Activated gamma-delta T cell (primary cell): ENCODE measurements at regions not wholly inside any gene's neighbourhood (a gene's known extent, or its start where the extent isn't known, plus 50 kb on each side); places are given as distances from the start of the nearest gene placed in this dataset.

Source experiments
- DNase-seq: peaks from one replicate; lab custom pipeline; 2025; lab: John Stamatoyannopoulos, UW

DNA sequence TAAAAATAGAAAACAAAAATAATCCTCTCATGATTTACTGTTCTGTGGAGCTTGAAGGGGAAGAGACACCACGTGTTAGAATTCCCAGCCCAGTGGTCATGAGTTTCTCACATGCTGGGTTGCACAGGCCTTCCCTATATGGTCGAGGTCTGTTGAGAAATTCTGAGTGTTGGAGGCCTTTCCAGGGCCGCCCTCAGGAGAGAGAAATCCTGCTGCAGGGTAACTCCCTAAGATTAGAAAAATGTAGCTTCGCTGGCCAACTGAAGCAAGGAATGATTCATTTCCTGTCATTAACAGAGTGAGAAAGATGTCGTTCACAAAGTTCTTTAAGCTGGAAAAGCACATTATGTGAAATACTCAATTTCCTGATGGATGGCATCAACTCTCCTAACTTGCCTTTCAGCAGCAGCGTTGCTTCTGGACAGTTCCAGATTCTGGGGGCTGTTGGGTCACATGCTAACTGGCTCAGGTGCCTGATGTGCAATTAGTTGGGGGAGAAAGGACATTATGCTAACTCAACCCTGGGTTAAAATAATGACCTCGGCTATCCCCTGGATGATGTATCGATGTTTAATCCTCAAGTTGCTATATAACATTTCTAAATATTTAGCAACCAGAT, 104.8 kb upstream of the CD180 start:
- no peak for DNase-seq

DNA sequence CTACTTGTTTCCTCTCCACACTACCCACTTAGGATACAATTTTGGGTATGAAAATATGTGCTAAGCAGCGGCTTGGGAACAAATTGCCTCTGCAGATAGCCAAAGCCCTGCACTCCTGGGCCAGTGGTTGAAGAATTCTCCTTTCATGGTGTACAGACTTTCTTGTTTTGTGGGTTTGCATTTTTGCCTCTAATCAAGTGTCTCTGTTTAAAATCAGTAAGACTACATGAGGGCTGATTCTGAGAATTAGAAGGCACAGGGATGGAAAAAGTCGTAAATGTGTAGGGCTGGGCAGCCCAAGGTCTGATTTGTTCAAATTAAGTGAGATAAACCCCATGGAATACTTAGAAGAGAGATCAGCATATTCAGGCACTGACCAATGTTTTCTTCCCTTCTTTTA, 103.7 kb upstream of the CD180 start:
- no peak for DNase-seq

DNA sequence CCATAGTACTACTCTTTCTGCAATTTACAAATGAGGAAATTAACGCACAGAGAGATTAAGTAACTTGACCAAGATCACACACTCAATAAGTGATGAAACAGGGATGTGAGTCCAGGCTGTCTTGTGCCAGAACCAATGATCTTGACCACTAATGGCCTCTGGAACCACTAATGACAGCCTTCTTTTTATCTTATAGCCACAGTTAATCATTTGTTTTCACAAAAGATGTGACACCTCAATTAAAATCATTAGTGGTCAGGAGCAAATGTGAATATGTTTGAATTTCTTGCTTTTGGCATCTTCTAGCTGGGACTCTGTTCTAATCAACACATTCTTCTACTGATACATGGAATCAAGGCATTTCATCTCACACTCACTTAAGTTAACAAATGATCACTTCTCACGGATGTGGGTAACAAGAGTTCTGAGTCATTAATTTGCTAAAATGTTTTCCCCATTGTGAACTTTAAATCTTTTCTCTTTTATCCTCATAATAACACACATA, 102.7 kb upstream of the CD180 start:
- no peak for DNase-seq

DNA sequence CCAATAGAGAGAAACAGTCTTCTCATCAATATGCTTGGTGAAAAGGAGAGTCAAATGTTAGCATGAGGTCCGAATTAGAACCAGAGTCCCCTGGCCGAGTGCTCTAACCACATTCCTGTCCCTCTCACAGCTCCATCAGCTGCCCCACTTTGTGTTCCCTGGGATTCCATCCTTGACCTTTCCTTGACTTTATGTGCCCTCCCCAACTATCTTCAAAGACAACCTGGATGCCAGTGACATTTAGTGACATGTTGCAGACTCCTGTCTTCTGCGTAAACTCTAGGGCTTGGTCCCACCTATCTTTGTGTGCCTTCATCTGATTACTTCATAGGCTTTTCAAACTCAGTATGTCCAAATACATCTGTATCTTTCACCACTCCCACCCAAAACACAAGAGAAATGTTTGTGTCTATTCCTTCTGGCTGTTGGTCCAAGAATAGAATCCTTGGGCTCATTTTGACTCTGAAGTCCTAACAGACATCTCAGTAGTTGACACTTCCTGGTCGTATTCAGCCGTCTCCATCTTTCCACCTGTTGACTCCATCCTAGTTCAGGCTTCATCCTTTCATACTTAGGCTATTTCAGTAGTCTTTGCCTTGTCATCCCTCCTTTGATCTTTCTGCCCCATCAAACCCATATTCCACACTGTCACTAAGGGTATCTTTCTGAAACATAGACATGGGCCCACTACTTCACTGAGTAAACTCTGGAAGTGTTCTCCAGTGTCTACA, 101.4 kb upstream of the CD180 start:
- DNase-seq, result no peak

DNA sequence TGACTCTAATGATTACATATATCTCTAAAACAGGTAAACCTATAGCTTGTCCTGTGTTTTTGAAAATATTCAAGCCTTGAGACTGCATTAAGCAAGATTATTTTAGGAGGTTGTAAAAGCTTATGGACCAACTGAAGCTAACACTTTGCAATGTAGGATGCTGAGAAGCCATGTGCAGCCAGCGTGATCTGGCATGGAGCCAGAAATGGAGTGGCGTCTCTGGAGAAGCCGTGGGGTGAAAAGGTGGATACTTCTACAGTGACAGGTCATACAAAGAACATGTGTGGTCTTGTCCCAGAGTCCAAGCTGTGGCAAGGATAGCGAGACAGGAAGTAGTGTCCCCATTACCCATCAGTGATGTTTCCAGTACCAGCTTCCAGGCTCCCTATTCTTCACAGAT, 100.8 kb upstream of the CD180 start:
- no peak for DNase-seq

DNA sequence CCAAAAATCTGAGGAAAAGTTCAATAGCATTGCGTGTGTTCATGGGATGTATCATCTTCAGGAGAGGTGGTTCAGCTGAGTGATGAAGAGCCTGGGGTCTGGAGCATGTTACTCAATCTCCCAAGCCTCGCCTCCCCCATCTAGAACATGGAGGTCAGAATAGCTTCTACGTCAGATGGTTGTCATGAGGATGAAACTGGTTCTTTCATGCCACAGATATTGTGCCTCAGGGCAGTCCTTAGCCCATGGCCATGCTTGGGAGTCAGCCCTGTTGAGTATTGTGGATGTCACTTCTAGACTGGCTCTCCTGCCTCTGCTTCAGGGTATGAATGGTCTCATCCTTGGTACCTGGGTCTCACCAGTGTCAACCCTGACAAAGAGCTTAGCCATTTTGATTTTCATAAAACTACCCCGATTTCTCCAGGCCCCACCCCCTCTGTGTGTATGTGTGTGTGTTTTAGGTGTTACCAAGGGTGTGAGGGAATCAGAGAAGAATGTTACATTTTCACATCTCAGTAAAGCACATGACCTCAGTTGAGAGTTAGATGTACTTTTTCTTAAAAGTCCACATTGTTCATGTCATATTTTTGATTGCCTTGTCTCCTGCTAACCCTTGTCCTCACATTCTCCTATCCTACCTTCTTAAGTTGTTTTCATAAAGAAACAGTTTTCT, 97.8 kb upstream of the CD180 start:
- no peak for DNase-seq

DNA sequence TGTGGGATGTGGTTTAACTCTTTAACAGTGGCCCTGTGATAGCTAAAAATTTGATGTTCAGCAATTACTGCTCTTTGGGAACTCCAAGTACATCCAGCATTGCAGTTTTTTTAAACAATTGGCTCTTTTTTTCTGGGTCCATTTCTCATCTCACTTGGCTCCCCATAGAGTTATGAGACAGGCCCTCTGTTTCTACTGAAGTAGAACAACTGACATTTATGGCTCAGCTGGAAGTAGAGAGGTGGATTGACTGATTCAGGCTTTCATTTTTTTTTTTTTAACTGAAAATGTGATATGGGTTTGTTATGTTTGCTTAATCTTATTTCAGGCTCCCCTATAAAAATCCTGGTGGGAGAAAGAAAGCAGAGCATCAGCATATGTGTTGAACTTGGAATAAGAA, 96.6 kb upstream of the CD180 start:
- DNase-seq, result no peak

DNA sequence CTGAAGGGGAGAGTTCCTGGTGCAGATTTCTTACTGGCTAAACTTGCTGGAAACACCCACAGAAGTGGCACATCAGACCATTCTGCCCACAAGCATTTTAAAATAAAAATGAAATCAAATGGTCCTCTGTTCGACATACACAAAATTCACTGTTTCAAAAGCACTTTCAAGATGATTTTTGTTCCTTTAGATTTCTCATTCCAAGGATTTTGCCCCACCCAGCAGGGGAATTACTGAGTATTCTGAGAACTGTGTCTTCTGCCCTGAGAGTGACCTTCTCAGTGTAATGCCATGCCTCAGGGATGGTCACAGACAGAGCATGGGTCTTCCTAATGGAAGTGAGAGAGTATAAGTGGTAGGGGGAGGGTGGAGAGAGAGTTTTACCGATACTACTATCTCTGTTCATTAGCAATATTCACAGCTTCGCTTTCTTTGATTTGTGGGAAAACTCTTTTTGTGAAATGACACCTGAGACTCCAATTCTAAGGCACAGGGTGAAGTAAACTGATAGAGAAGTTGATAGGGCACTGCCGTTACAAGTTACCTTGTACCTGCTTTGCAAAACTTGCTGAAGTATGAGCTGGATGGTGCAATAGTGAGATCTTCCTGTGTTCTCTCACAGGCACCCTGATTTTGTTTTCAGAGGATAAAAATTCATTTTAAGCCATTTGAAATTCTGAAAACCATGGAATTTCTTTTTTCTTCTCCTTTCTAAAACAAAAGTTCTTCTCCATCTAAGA, 95.8 kb upstream of the CD180 start:
- DNase-seq, result no peak

DNA sequence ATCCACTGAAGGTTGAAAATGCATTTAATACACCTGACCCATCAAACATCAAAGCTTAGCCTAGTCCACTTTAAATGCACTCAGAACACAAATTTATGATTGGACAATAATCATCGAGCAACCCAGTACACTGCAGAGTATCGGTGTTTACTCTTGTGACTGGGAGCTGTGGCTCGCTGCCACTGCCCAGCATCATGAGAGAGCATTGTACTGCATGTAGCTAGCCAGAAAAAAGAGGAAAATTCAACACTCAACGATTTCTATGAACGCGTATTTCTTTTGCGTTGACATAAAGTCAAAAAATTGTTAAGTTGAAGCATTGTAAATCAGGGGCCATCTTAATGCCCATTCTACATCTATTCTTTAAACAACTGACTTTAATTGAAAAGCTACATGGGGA, 95.1 kb upstream of the CD180 start:
- DNase-seq, result no peak

DNA sequence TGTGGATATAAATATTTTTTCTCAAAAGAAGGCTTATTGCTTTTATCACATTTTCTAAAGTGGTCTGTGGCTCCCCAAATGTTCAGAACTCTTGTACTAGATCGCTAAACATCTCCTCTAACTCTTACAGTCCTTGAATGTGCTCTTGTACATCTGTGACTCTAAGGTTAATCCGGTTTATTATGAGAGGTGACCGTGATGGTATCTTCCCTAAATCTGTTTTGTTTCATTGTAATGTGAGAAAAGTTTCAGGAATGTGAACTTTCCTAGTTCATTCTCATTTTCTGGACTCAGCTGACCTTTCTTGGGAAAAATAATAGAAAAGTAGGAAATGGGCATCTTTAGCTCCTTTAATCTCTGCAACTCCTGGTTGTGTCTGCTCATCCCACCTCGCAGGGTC, 94.5 kb upstream of the CD180 start:
- no peak for DNase-seq

DNA sequence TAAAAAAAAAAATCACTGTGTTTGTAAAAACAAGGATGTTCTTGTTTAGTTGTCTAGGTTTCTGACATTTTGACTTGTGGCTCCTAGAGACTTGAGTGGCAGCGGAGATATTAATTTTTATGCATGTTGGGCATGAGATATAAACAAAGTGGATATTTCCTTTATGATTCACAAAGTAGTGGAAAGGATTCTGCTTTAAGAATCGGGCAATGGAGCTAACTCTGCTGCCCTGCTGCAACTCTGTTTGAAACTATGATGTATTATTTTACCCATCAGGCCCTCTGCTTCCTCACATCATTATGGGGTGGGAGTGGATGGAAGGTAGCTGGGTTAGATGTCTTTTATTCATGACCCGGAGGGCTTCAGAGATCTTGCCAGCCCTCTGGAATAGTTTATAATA, 94.1 kb upstream of the CD180 start:
- no peak for DNase-seq

DNA sequence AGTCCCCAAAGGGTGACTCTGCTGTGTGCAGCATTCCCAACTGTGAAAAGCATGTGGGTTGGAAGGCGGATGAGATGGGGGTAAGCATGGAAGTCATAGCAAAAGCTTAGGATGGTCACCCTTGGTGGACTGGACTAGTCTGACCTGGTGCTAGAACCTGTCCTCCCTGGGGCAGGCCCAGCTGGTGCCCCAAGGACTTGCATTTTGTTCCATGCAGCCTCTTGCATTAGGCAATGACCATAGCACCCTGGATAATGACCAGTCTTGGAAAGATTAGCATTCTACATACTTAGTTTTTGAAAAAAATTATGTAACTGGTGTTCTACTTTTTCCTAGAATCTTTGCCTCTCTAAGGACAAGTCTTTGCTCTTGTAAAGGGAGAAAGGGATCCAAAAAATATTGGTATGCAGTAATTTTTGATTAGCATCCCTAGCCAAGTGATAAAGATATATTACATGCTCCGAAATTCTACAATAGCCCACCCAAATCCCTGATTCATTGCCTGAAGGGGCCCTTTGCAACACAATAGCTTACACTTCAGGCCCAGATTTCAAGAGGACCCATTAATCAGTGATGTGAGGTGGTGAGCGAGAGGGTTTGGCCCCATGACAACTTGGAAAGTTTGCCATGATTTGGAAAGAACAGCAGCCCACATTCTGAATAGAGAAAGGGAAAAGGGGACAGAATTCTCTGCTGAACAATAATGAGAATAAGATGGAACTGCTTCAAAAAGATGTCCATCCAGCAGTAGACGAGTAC, 93.3 kb upstream of the CD180 start:
- no peak for DNase-seq

DNA sequence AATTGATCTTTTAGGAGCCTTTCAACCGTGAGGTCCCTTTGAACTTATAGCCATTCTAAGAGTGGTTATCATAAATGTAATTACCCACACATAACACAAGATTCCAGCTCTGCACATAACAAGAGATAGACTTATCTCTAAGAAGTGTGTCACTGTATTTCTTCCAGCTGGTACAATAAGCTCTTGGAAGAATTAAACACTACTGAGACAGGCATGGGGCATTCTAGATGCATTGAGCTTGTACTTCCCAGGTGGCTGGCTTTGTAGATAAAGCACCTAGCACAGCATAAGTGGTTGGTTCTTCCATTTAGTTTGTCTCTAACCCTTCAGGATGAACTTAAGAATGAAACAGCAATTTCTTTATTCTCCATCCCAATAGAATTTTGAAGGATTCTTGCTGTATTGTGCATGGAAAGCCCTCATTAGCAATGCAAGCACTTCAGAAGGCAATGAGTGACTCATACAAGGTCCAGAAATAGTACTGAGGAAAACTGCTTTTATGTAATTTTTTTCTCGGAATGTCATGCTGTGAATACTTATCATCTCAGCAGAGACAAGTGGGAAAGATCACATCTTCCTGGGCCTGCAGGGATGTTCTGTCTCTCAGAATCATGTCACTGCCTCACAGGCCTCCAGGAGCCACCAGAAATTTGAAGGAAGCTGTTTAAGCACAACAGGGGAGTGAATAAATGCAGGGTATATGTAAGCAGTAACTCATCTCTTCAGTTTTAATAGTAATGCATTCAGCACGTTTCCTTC, 91.1 kb upstream of the CD180 start:
- no peak for DNase-seq

DNA sequence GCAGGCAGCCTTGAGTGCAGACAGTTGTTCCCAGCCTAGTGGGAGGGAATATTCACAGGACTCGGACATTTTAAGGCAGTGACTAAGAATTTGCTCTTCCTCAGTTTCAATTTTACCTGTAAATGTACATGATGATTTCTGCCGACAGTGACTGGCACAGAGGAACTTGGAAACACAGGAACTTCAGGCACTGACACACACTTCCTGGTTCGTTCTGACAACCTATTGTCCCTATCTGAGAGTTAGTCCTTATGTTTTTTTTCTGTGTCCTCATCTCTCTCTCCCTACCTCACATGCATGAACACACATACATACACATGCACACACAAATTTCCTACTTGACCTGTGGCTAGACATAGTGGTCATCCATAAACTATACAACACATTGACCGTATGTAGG, 89.4 kb upstream of the CD180 start:
- no peak for DNase-seq

DNA sequence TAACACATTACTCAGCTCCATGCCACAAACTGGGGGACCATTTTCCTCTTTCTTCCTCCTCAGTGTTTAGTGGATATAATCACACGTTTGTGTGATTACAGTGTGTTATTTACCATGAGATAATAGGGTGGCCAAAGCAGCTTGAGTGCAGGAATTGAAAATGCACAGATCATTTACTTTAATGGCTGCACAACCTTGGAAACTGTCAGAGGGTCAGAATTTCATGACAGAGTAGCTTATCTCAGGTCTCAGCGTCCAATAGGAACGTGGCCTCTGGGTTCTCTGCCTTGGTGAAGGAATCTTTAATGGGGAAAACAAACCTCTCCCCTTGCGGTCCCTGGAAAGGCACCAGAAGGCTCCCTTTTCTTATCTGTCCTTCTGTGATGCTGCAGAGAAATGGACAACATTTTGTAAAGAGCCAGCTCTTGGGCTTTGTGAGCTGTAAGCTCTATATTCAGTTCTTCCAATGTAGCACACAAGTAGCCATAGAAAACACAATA, 87.4 kb upstream of the CD180 start:
- no peak for DNase-seq

DNA sequence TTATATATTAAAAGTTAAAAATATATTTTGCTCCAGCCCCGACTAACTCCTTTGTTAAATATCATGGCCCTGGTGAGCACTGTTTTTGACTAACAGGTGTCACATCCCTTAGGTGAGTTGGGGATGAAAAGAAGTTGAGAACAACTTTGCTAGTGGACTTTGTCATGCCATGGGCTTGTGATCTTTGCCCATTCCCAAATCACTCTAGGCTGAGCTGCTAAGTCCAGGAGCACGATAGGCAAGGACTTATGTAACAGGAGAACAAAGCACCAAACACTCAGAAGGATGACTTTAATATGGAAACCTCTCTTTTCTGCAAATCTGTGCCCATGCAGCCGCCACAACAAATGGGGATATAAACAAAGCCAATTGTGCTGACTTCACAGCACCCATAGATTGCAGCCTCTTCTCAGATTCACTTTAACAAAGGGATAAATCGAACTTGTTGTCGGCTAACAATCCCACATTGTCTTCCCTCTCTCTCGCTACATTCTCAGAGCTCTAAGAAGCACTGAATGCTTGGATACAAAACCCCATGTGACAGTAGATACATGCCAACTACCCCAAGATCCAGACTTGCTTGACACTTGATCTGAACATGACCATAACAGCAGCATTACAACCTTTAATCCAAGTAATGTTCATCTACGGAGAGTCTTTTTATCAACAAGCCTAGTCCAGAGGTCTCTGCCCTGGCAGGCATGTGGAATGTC, 86.8 kb upstream of the CD180 start:
- DNase-seq, result no peak

DNA sequence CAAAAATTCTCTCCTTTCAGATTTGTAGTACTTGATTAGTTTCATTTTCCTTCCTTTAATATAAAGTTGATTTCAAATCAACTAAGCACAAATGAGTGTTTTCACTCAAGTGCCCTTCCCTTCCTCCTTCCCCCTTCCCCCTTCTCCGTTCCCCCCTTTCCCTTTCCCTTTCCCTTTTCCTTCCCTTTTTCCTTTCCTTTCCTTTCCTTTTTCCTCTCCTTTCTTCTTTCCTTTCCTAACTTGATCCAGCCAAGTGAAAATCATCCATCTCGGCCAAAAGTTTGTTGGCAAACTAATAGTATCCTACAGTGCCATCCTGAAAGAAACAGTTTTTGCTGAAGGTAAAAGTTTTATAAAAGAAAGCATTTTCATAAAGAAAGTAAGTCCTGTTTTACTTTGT, 85.3 kb upstream of the CD180 start:
- no peak for DNase-seq

DNA sequence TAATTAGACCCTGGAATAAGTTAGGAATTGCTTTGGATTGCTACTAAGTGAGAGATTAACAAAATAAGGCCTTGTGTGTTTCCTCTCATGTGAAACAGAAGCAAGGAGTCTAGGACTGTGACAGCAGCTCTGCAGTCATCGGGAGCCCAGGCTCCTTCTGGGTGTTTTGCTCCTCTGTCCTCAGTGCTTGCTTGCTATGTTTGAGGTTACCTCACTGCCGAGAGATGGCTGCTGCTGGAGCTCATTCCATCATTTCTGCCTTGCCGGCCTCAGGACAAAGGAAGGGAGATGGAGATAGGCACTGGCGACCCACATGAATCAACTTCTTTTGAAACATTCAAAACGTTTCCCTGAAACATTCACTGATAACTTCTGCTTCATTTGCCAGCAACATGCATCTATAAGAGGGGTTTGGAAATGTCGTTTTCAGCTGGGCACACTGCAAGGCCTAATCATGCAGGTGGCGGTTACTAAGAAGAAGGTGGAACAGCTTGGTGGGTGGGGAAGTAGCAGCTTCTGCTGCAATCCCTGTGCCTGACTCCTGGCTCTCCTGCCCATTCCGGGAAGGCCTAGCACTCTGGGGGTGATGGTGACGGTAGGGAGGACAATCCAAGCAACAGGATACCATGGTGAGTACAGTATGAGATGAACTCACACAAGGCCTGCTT, 77.2 kb upstream of the CD180 start:
- DNase-seq, result no peak

DNA sequence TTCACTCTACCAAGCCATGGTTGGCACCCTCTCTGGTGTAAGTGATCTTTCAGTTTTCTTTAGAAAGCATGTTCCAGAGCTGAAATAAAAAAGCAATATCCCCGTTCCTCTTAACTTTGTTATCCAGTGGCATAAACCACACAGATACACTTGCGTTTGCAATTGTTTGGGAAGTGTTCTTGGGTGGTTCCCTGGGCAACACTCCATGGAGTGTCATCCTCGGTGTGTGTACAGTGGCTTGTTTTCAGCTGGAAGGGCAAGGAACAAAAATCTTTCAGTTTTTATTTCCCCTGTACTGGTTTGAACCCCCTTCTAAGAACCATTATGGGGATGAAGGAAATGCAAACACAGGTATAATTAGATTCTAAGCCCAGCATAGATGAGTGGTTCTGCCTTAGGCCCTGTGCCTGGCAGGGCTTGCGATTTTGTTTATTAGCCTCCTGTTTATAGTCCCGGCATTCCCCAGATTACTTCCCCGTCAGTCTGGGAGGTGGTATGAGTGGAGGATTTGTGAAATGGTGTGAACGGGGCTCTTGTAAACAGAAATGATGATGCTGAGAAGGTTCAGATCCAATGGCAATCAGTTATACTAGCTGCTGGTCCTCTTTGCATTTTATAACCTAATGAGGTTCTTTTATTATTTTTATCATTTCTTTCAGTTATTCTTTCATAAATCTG, 76.0 kb upstream of the CD180 start:
- no peak for DNase-seq
